Neural cell (in vitro differentiated cells): ENCODE measurements at regions not wholly inside any gene's neighbourhood (a gene's known extent, or its start where the extent isn't known, plus 50 kb on each side); places are given as distances from the start of the nearest gene placed in this dataset.

Experiments
- H2AFZ ChIP-seq: fragments of 200-600, 300-800 bp; sonication (generic), shearing (Covaris generic); 2 replicates; pipeline ENCODE4 v1.6.0; 2014; ENCODE audit warnings: low read depth, mild to moderate bottlenecking, antibody characterized with exemption, low read length, moderate library complexity
- H3F3A ChIP-seq: fragments of 200-600 bp; shearing (Covaris generic); 2 replicates; pipeline ENCODE4 v1.6.1; 2016; ENCODE audit warnings: mild to moderate bottlenecking, moderate library complexity, mixed read lengths, antibody characterized with exemption, low read length; ENCODE audit not compliant: insufficient read depth, poor library complexity, severe bottlenecking
- H3K27ac ChIP-seq: fragments of 200-600, 300-800 bp; sonication (generic), shearing (Covaris generic); 2 replicates; pipeline ENCODE4 v1.5.1; 2014; ENCODE audit warnings: mild to moderate bottlenecking, low read length, moderate library complexity
- H3K27me3 ChIP-seq: fragments of 300-800, 200-600 bp; sonication (generic), shearing (Covaris generic); 2 replicates; pipeline ENCODE4 v1.6.0; 2014; ENCODE audit warnings: mild to moderate bottlenecking, low read depth, low read length, moderate library complexity; ENCODE audit not compliant: insufficient read depth
- H3K36me3 ChIP-seq: fragments of 300-800, 200-600 bp; sonication (generic), shearing (Covaris generic); 2 replicates; pipeline ENCODE4 v1.5.1; 2014; ENCODE audit warnings: mild to moderate bottlenecking, antibody characterized with exemption, low read length, moderate library complexity; ENCODE audit not compliant: insufficient read depth
- H3K4me2 ChIP-seq: fragments of 300-800, 200-600 bp; sonication (generic), shearing (Covaris generic); 2 replicates; pipeline ENCODE4 v1.6.0; 2014; ENCODE audit warnings: mild to moderate bottlenecking, low read length
- H3K4me3 ChIP-seq: fragments of 300-800, 200-600 bp; sonication (generic), shearing (Covaris generic); 2 replicates; pipeline ENCODE4 v1.5.1; 2014; ENCODE audit warnings: mild to moderate bottlenecking, low read length, moderate library complexity
- H3K79me2 ChIP-seq: fragments of 200-600 bp; shearing (Covaris generic); replicated peaks from 2 replicates; pipeline ENCODE4 v1.6.0; 2014; ENCODE audit warnings: mild to moderate bottlenecking, low read length, moderate library complexity; ENCODE audit not compliant: insufficient read depth
- H3K9ac ChIP-seq: fragments of 300-800, 200-600 bp; sonication (generic), shearing (Covaris generic); 2 replicates; pipeline ENCODE4 v1.6.1; 2016; ENCODE audit warnings: mild to moderate bottlenecking, low read length, mixed read lengths
- H3K9me2 ChIP-seq: fragments of 200-600 bp; shearing (Covaris generic); 2 replicates; pipeline ENCODE4 v1.6.1; 2016; ENCODE audit warnings: mild to moderate bottlenecking, low read length, mixed read lengths; ENCODE audit not compliant: insufficient read depth
- H3K9me3 ChIP-seq: fragments of 200-600, 300-800 bp; sonication (generic), shearing (Covaris generic); 2 replicates; pipeline ENCODE4 v1.6.1; 2016; ENCODE audit warnings: mild to moderate bottlenecking, mixed run types, low read length, moderate library complexity, mixed read lengths
- H4K20me1 ChIP-seq: fragments of 200-600 bp; shearing (Covaris generic); 2 replicates; pipeline ENCODE4 v1.6.1; 2016; ENCODE audit warnings: mild to moderate bottlenecking, mixed run types; ENCODE audit not compliant: insufficient read depth
- EP300 ChIP-seq: fragments of 450-650 bp; conservative IDR thresholded peaks from 2 replicates; pipeline ENCODE4 v1.6.1; 2014; ENCODE audit warnings: antibody characterized with exemption, mild to moderate bottlenecking, moderate library complexity; ENCODE audit not compliant: poor library complexity, severe bottlenecking
- EZH2 ChIP-seq: fragments of 200-600, 300-800 bp; shearing (Covaris generic), sonication (generic); IDR thresholded peaks from 2 replicates; pipeline ENCODE4 v1.6.1; 2014; ENCODE audit warnings: antibody characterized with exemption, low read length, borderline replicate concordance, mild to moderate bottlenecking; ENCODE audit not compliant: insufficient read depth, poor library complexity, severe bottlenecking
- MXI1 ChIP-seq: fragments of 450-650 bp; conservative IDR thresholded peaks from 2 replicates; pipeline ENCODE4 v1.6.1; 2014; ENCODE audit warnings: antibody characterized with exemption, mild to moderate bottlenecking; ENCODE audit not compliant: poor library complexity, severe bottlenecking
- POLR2AphosphoS5 ChIP-seq: IDR thresholded peaks from 2 replicates; pipeline ENCODE4 v1.6.1; 2012
- RAD21 ChIP-seq: fragments of 450-650 bp; conservative IDR thresholded peaks from 2 replicates; pipeline ENCODE4 v1.6.1; 2014; ENCODE audit warnings: antibody characterized with exemption, mild to moderate bottlenecking, moderate library complexity
- SMC3 ChIP-seq: fragments of 450-650 bp; conservative IDR thresholded peaks from 2 replicates; pipeline ENCODE4 v1.6.1; 2014; ENCODE audit warnings: antibody characterized with exemption, mild to moderate bottlenecking, moderate library complexity; ENCODE audit not compliant: poor library complexity
- TAF1 ChIP-seq: IDR thresholded peaks from 2 replicates; pipeline ENCODE4 v1.6.1; 2012; ENCODE audit warnings: low read depth
- TF ChIP-seq, protein P1 (sequence below): fragments of 450-650 bp; IDR thresholded peaks from 2 replicates; pipeline ENCODE4 v1.5.1; 2014; ENCODE audit warnings: antibody characterized with exemption, mild to moderate bottlenecking, moderate library complexity; ENCODE audit not compliant: poor library complexity, severe bottlenecking
- TF ChIP-seq, protein P2 (sequence below): IDR thresholded peaks from 2 replicates; pipeline ENCODE4 v1.6.1; 2012; ENCODE audit warnings: borderline replicate concordance

DNA sequence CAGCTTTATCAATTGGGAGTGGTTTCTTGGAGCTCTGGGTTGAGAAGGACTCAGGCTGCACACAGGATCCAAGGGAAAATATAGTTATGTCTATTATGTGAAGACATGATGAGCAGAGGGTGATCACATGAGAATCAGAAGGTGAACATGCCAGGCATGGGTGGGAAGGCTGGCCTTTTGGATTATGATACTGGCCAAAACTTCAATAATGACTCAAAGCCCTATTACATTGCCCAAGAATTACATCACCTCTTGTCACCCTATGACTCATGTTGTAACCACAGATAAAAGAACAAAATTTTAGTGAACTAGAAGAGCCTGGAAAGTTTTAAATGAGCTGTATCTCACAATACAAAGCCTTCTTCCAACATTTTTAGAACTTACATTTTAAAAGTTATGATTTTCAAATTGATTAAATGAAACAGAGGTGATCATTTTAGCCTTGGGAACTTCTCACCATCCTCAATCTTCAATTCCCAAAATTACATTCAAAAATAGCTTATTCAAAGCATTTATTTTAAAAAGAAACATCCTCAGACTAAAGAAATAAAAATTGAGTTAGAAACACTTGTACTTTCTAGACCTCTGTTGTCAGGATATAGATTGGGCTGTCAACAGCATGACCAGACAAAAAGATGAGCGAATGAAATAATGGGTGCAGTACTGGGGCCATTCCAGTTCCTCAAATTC is 428.3 kb downstream of the MBD2 start:
- Histone ChIP-seq H2AFZ (no peak overlapping the region), H3K27me3 (no peaks in the 10 kb centered on the region)

DNA sequence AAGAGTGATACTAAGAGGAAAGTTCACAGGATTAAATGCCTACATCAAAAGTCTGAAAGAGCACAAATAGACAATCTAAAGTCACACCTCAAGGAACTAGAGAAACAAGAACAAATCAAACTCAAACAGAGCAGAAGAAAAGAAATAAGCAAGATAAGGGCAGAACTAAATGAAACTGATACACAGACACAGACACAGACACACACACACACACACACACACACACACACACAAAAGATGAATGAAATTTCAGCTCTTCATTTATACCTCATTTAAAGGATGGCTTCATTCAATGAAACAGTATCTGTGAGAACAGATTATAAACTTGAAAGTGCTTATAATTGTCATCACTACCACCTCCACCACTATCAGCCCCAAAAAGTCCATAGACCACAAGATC is 428.9 kb downstream of the MBD2 start:
- H3K27ac ChIP-seq = no peak overlapping the region
- TF ChIP-seq TAF1 (no peak), RAD21 (no peak), SMC3 (no peak), EP300 (no peak), MXI1 (no peak), EZH2 (no peak), POLR2AphosphoS5 (no peak)
- TF ChIP-seq, protein P1, sequence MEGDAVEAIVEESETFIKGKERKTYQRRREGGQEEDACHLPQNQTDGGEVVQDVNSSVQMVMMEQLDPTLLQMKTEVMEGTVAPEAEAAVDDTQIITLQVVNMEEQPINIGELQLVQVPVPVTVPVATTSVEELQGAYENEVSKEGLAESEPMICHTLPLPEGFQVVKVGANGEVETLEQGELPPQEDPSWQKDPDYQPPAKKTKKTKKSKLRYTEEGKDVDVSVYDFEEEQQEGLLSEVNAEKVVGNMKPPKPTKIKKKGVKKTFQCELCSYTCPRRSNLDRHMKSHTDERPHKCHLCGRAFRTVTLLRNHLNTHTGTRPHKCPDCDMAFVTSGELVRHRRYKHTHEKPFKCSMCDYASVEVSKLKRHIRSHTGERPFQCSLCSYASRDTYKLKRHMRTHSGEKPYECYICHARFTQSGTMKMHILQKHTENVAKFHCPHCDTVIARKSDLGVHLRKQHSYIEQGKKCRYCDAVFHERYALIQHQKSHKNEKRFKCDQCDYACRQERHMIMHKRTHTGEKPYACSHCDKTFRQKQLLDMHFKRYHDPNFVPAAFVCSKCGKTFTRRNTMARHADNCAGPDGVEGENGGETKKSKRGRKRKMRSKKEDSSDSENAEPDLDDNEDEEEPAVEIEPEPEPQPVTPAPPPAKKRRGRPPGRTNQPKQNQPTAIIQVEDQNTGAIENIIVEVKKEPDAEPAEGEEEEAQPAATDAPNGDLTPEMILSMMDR = no peak
- TF ChIP-seq, protein P2, sequence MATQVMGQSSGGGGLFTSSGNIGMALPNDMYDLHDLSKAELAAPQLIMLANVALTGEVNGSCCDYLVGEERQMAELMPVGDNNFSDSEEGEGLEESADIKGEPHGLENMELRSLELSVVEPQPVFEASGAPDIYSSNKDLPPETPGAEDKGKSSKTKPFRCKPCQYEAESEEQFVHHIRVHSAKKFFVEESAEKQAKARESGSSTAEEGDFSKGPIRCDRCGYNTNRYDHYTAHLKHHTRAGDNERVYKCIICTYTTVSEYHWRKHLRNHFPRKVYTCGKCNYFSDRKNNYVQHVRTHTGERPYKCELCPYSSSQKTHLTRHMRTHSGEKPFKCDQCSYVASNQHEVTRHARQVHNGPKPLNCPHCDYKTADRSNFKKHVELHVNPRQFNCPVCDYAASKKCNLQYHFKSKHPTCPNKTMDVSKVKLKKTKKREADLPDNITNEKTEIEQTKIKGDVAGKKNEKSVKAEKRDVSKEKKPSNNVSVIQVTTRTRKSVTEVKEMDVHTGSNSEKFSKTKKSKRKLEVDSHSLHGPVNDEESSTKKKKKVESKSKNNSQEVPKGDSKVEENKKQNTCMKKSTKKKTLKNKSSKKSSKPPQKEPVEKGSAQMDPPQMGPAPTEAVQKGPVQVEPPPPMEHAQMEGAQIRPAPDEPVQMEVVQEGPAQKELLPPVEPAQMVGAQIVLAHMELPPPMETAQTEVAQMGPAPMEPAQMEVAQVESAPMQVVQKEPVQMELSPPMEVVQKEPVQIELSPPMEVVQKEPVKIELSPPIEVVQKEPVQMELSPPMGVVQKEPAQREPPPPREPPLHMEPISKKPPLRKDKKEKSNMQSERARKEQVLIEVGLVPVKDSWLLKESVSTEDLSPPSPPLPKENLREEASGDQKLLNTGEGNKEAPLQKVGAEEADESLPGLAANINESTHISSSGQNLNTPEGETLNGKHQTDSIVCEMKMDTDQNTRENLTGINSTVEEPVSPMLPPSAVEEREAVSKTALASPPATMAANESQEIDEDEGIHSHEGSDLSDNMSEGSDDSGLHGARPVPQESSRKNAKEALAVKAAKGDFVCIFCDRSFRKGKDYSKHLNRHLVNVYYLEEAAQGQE = no peak
- no peak overlapping the region for H3K4me2 ChIP-seq
- H3K27me3 ChIP-seq = no peaks in the 10 kb centered on the region
- no peaks in the 10 kb centered on the region for H4K20me1 ChIP-seq
- H3K9me3 ChIP-seq = no peaks in the 10 kb centered on the region
- H3K79me2 ChIP-seq = no peaks in the 10 kb centered on the region
- no peak overlapping the region for H3K4me3 ChIP-seq
- no peak overlapping the region for H2AFZ ChIP-seq
- H3K9ac ChIP-seq = no peak overlapping the region
- no peaks in the 10 kb centered on the region for H3K36me3 ChIP-seq
- H3F3A ChIP-seq = no peaks in the 10 kb centered on the region
- no peaks in the 10 kb centered on the region for H3K9me2 ChIP-seq

More for the DNA sequence above, 428.3 kb downstream of the MBD2 start:
- TF ChIP-seq MXI1 = no peak
- no peak for TF ChIP-seq TAF1
- TF ChIP-seq, protein P2 = no peak
- no peak for TF ChIP-seq POLR2AphosphoS5
- TF ChIP-seq, protein P1 = no peak
- no peak for TF ChIP-seq SMC3
- no peak for TF ChIP-seq EZH2
- no peak for TF ChIP-seq EP300
- TF ChIP-seq RAD21 = no peak
- Histone ChIP-seq H3K9me2 (no peaks in the 10 kb centered on the region), H3K4me2 (no peak overlapping the region), H4K20me1 (no peaks in the 10 kb centered on the region), H3F3A (no peaks in the 10 kb centered on the region), H3K9ac (no peak overlapping the region), H3K4me3 (no peak overlapping the region), H3K79me2 (no peaks in the 10 kb centered on the region), H3K27ac (no peak overlapping the region), H3K9me3 (no peaks in the 10 kb centered on the region), H3K36me3 (no peaks in the 10 kb centered on the region)
